IPS DF 19.7 (cell line): ENCODE measurements at regions not wholly inside any gene's neighbourhood (a gene's known extent, or its start where the extent isn't known, plus 50 kb on each side); places are given as distances from the start of the nearest gene placed in this dataset.

ENCODE experiments used
- DNase-seq: peaks from one replicate; pipeline ENCODE4 v3.0.0-alpha.2; 2013; ENCODE audit warnings: low read depth, low spot score

- no peak for DNase-seq
These were observed 296.5 kb upstream of the THSD7B start for GRCh38 chr2:136468799-136469369.

DNA sequence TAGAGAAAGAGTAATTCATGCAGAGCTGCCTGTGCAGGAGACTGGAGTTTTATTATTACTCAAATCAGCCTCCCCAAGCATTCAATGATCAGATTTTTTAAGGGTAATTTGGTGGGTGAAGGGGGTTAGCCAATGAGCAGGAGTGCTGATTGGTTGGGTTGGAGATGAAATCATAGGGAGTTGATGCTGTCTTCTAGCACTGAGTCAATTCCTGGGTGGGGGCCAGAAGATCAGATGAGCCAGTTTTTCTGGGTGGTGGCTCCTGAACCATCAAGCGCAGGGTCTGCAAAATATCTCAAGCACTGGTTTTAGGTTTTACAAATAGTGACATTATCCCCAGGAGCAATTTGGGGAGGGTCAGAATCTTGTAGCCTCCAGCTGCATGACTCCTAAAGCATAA, 312.8 kb upstream of the THSD7B start:
- no peak for DNase-seq

- no peak for DNase-seq
These were observed 316.2 kb upstream of the THSD7B start for GRCh38 chr2:136448986-136449780.

- no peak for DNase-seq
These were observed 316.9 kb upstream of the THSD7B start for GRCh38 chr2:136448432-136448831.

DNA sequence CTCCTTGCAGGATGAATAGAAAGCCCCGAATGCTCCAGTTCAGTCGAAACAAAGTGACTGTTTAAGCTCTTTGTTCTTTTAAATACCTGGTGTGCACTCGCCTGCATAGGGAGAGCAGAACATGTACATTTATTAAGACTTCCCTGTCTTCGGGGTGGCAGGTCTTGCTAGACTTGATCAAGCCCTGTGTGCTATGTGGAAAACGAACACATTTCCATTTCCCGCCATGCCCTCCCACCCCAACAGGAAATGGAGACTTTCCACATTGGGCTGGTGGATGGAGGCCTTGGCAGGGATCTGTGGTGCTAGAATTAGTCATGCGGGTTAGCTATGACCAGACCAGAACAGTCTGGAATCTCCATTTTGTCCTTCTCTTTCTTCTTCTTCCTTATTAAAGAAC, 321.0 kb upstream of the THSD7B start:
- DNase-seq: no peak

DNA sequence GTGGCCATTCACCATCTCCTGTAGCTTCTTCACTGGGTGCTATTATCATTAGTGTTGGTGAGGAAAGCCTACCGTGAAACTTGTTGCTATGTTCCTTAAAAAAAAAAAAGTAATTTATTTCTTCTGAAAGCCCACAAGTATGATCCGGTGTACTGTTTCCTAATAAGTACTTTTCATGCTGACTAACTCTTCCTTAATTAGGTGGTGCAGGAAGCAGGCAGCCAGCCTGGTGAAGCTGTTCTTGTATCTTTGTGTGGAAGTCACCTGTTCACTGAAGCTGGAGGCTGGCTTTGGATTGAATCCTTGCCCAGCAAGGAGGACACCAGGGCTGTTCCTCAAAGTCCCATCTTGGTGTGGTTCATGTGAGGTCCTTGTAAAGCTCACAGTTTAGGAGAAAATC, 321.7 kb upstream of the THSD7B start:
- DNase-seq: no peak

- DNase-seq: no peak
These were observed 323.2 kb upstream of the THSD7B start for GRCh38 chr2:136441979-136442714.

DNA sequence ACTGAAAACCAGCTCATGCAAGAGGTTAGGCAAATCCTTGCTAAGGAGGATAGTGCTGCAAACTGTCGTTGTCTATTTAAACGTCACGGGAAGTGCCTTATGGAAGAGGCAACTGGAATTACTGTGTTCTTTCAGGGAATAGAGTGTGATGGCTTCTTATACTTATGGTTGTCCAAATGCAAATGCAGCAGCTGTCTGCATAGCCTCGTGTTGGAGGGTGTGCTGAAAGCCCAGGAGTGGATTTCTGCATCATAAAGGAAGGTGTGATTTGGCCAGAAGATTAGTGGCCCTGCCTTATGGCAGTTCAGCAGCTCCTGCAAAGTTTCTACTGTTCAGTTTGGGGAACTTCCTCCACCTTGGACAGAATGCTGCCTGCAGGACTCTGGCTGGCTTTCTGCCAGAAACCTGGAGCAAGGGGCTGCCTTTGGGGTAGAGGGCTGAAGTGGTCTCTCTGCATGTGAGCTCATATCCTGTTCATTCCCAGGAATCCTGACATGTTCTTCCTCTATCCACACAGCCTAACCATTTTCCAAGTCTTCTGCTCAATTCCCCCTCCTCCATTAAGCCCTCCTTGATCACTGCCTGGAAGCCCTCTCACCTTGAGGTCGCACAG, 321.2 kb upstream of the CXCR4 start:
- DNase-seq: no peak

- no peak for DNase-seq
These were observed 319.5 kb upstream of the CXCR4 start for GRCh38 chr2:136437461-136437860.

DNA sequence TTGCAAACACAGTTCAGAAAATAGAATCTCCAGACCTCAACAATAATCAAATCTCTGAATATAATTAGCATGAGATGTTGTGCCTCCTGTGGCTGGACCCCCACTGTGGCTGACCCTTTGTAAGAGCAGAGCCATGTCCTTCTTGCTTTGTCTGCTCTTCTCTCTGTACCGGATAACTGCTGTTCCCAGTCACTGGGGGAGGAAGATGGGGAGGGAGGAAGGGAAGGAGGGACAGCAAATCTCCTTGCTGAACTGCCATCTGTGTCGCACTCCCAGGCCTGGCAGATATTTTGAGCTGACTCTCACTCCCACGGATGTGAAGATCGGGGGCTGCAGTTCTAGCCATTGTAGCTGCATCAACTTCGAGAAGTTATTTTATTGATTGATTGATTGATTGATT, 319.0 kb upstream of the CXCR4 start:
- DNase-seq: no peak

DNA sequence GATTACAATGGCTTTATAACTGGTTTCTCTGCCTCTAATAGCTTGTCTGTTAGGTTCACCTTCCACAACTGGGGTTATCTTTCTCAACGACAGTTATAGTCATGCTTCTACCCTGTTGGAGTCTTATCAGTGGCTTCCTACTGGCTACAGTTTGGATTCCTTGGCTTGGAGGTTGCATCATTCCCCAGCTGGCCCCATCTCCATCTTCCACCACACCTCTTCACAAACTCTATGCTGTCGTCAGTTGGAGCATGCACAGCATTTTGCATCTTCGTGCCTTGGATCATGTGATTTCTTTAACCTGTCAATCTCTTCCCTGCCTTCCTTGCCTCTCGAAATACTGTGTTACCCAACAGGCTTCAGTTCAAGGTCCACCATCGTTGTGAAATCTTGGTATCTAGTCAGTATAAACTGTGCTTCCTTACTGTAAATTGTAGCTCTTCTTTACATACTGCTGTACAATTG, 316.3 kb upstream of the CXCR4 start:
- DNase-seq: no peak

DNA sequence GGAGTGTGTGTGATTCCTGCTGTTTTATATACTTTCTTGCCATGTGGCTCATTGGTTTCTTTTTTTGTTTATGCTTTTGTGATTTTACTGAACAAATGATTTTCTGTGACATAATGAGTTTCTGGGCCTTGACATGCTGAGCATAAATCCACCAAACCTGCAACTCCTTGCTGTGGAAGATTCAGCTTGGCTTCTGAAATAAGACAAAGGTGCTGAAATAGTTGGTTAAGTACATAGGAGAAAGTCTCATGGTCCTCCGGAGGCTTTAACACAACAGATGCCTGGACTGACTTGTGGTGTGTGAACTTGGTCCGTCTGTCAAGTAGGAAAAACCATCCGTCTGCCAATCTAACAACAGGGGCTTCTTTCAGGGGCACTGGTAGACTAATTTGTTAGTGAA, 315.3 kb upstream of the CXCR4 start:
- no peak for DNase-seq

DNA sequence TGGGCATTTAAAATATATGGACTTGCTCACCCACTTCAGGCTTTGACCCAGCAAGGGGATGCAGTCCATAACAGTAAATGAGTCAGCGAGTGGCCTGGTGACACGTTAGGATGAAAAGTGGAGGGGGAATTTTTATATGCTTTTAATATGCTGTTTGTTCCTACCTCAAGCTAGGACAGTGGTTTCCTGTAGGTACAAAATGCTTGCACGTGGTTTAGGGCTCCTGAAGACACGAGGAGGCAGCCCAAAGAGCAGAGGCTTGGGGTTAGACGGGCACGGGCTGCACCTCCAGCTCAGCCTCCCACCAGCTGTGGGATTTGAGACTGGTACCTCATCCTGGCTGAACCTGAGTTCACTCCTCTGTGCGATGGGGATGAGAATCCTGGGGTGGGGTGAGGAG, 306.2 kb upstream of the CXCR4 start:
- no peak for DNase-seq

GRCh38 chr2:136423516-136423996, 305.6 kb upstream of the CXCR4 start:
- DNase-seq: peak; percentile 52

DNA sequence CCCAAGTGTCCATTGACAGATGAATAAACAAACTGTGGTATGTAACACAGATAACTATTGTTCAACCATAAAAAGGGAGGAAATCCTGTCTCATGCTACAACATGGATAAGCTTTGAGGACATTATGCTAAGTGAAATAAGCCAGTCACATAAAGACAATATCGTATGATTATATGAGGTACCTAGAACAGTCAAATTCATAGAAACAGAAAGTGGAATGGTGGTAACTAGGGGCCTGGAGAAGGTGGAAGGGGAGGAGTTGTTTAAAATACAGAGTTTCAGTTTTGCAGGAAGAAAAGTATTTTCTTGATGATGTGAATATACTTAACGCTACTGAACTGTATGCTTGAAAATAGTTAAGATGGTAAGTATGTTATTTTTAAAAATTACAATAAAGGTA, 304.6 kb upstream of the CXCR4 start:
- DNase-seq: no peak

GRCh38 chr2:136420346-136420745, 302.4 kb upstream of the CXCR4 start:
- no peak for DNase-seq

- DNase-seq: no peak
These were observed 294.0 kb upstream of the CXCR4 start for GRCh38 chr2:136411946-136412345.

DNA sequence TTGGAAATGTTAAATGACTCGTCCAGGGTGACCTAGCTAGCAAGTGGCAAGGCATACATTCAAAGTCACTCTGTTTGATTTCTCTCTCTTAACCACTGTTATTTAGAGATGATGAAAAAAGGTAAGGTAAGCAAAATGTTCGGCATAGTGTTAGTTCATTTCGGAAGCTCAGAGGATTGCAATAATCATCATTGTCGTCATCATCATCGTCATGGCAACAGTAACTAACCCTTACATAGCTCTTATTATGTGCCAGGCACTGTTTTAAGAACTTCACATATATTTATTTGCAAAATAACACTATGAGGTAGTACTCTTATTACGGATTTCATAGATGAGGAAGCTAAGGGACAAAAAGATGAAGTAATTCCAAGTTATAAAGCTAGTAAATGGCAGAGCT, 292.7 kb upstream of the CXCR4 start:
- no peak for DNase-seq

- DNase-seq: no peak
These were observed 290.8 kb upstream of the CXCR4 start for GRCh38 chr2:136408795-136409194.

GRCh38 chr2:136407952-136408318, 290.0 kb upstream of the CXCR4 start:
- DNase-seq: no peak

- no peak for DNase-seq
These were observed 289.4 kb upstream of the CXCR4 start for GRCh38 chr2:136407117-136407951.
